Left lung (tissue), 4 donors: ENCODE measurements at regions not wholly inside any gene's neighbourhood (a gene's known extent, or its start where the extent isn't known, plus 50 kb on each side); places are given as distances from the start of the nearest gene placed in this dataset.

ENCODE experiments used
- ATAC-seq: fragments of 200-7000 bp; cut with Tn5 transposase; one replicate; pipeline ENCODE4 v1.9.1; 2020; ENCODE audit warnings: moderate library complexity
- DNase-seq, 4 donors: peaks; one replicate each; pipeline ENCODE4 v3.0.0-alpha.2; 2013 to 2020
- H3K27ac ChIP-seq, 2 donors: fragments of 200-600 bp; sonication (generic) in 1 of 2; one replicate each; pipeline versions ENCODE4 v1.5.0 to v1.8.0; 2020 to 2021
- H3K27me3 ChIP-seq, 2 donors: fragments of 200-600 bp; sonication (generic) in 1 of 2; one replicate each; pipeline versions ENCODE4 v1.5.0 to v1.8.0; 2020 to 2021
- H3K36me3 ChIP-seq, 2 donors: fragments of 200-600 bp; sonication (generic) in 1 of 2; one replicate each; pipeline versions ENCODE4 v1.5.0 to v1.8.0; 2020 to 2021
- H3K4me1 ChIP-seq, 2 donors: fragments of 200-600 bp; one replicate each; pipeline ENCODE4 v1.8.0; 2021
- H3K4me3 ChIP-seq, 2 donors: fragments of 200-600 bp; sonication (generic) in 1 of 2; one replicate each; pipeline versions ENCODE4 v1.5.0 to v1.8.0; 2020 to 2021; ENCODE audit warnings: mild to moderate bottlenecking in 1 of 2
- H3K9me3 ChIP-seq, 2 donors: fragments of 200-600 bp; sonication (generic) in 1 of 2; one replicate each; pipeline versions ENCODE4 v1.5.0 to v1.8.0; 2020 to 2021
- intact Hi-C, 2 donors: fragments of 100-400 bp; cut with DNase I; formaldehyde crosslinking; loops; one replicate each; pipeline versions ENCODE4 v1.11.2 to v1.14.2; 2022
- TF ChIP-seq, protein P1 (sequence below), 2 donors: fragments of 200-600 bp; sonication (generic) in 1 of 2; IDR thresholded peaks; one replicate each; pipeline versions ENCODE4 v1.5.0 to v1.8.0; 2021; ENCODE audit warnings: antibody characterized with exemption in 2 of 2
- donor health status: DM: no; HTN: yes; CAD: no.
- donor health status: DM: no; HTN: no; CAD: no.

DNA sequence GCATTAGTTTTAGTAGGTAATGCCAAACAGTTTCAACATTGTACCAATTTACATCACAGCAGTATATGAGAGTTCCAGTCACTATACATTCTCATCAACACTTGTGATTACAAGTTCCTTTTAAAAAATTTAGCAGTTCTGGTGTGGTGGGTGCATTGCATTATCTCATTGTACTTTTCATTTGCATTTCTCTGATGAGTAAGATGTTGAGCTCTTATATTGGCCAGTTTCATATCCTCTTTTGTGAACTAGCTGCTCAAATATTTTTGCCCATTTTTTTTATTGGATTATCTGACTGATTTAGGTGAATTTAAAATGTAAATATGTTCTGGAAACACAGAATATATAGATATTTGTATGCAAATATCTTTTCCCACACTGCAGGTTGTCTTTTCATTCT, 160.9 kb upstream of the NR3C1 start:
- H3K9me3 ChIP-seq: no peaks in the 10 kb centered on the region
- H3K4me3 ChIP-seq: no peak overlapping the region
- DNase-seq: no peak
- H3K27me3 ChIP-seq: no peaks in the 10 kb centered on the region
- intact Hi-C loops: no loop called here
- H3K27ac ChIP-seq: no peak overlapping the region
- TF ChIP-seq, protein P1, sequence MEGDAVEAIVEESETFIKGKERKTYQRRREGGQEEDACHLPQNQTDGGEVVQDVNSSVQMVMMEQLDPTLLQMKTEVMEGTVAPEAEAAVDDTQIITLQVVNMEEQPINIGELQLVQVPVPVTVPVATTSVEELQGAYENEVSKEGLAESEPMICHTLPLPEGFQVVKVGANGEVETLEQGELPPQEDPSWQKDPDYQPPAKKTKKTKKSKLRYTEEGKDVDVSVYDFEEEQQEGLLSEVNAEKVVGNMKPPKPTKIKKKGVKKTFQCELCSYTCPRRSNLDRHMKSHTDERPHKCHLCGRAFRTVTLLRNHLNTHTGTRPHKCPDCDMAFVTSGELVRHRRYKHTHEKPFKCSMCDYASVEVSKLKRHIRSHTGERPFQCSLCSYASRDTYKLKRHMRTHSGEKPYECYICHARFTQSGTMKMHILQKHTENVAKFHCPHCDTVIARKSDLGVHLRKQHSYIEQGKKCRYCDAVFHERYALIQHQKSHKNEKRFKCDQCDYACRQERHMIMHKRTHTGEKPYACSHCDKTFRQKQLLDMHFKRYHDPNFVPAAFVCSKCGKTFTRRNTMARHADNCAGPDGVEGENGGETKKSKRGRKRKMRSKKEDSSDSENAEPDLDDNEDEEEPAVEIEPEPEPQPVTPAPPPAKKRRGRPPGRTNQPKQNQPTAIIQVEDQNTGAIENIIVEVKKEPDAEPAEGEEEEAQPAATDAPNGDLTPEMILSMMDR (IDR thresholded peaks at IDR 0.05): no peak
- H3K36me3 ChIP-seq: no peaks in the 10 kb centered on the region
- ATAC-seq: no peak
- H3K4me1 ChIP-seq: peaks cover 0 to 15% of the 10 kb centered on the region in 2 donors

DNA sequence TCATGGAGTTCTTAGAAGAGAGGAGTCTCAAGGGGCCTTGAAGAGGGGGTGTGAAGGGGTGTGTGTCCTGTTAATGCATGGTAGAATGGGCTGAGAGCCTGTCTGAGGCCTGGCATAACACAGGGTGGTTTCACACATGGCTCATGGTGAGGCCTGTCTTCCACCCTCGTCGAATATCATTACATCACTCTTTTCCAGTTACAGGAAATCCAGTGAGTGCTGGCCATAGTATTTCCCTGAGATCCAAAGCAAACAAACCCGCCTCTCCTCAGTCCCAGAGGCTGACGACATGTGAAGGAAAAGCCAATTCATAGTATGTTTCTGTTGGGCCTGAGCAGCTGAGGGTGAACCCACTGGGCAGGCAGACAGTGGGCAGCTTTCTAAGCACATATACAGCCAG, 159.4 kb upstream of the NR3C1 start:
- Histone ChIP-seq H3K4me3 (no peak overlapping the region), H3K9me3 (no peaks in the 10 kb centered on the region), H3K27ac (peak overlapping the region; percentile 10 to 58), H3K4me1 (peaks cover 0 to 15% of the 10 kb centered on the region in 2 donors), H3K36me3 (no peaks in the 10 kb centered on the region), H3K27me3 (no peaks in the 10 kb centered on the region)
- DNase-seq (peak in 1 of 4 donors; percentile 35), ATAC-seq (peak; percentile 86)
- TF ChIP-seq, protein P1 (IDR thresholded peaks at IDR 0.05): no peak
- intact Hi-C loops: no loop called here

DNA sequence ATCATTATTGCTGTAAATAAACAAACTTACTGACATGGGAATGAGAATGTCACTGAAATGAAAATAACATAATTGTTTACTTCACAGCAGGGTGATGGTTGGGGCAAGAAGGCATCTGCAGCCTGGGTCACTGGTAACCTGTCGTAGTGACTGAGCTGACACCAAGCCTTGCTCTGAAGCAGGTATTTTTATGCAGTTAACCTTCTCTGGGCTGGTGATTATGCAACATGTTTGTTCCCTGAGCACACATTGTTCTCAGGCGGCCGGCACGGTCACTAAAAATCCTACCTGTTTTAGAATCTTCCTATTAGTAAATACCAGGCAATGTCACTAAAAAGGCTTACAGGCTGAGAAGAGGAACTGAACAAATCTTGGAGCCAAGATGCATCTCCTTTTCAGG, 157.7 kb upstream of the NR3C1 start:
- peaks cover 3 to 21% of the 10 kb centered on the region in 2 donors for H3K4me1 ChIP-seq
- H3K4me3 ChIP-seq: no peak overlapping the region
- no peaks in the 10 kb centered on the region for H3K9me3 ChIP-seq
- intact Hi-C loops: no loop called here
- H3K36me3 ChIP-seq: no peaks in the 10 kb centered on the region
- no peak overlapping the region for H3K27ac ChIP-seq
- peak; percentile 65 for ATAC-seq
- TF ChIP-seq, protein P1 (IDR thresholded peaks at IDR 0.05): no peak
- no peaks in the 10 kb centered on the region for H3K27me3 ChIP-seq
- no peak for DNase-seq

DNA sequence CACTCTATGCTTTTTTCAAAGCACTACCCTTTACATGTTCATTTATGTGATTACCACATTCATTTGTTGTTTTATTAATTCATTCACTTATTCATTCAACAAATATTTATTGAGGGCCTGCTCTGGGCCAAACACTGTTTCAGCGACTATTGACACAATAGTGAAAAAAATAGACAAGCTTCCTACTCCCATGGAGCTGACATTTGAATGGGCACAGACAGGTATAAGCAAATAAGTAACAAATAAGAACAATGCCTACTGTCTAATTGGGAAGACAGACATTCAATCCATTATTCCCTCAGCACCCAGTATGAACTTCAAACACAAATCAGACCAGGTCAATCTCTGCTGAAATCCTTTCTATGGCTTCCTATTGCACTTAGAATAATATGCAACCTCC, 156.9 kb upstream of the NR3C1 start:
- Histone ChIP-seq H3K27ac (no peak overlapping the region), H3K4me1 (peaks cover 3 to 23% of the 10 kb centered on the region in 2 donors), H3K9me3 (no peaks in the 10 kb centered on the region), H3K27me3 (no peaks in the 10 kb centered on the region), H3K4me3 (no peak overlapping the region), H3K36me3 (no peaks in the 10 kb centered on the region)
- ATAC-seq: no peak
- no peak for DNase-seq
- intact Hi-C loops: no loop called here
- TF ChIP-seq, protein P1 (IDR thresholded peaks at IDR 0.05): no peak

DNA sequence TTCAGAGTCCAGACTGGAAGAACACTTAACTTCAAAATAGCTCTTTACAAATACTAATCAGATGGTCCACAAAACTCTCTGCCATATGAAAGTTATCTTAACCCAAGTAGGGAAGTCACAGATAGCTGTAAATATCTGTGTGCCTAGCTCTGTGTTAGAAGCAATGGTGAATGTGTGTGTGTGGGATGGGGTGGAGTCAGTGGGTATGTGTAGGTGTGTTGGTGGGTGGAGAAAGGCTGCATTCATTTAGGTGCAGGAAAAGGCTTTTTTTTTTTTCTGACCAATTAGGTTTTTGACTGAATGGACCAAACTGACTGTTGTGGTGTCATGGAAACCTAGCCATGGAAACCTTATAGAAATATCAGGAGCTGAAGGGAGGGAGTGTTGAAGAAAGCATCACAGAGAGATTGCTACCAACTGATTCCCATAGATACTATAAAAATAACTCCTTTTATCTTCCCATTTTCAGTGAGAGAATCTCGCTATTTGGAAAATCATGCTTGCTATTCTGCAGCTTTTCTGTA, 156.2 kb upstream of the NR3C1 start:
- intact Hi-C loops: no loop called here
- DNase-seq (no peak), ATAC-seq (no peak)
- H3K36me3 ChIP-seq: no peaks in the 10 kb centered on the region
- no peaks in the 10 kb centered on the region for H3K9me3 ChIP-seq
- no peak overlapping the region for H3K27ac ChIP-seq
- H3K27me3 ChIP-seq: no peaks in the 10 kb centered on the region
- TF ChIP-seq, protein P1 (IDR thresholded peaks at IDR 0.05): no peak
- peaks cover 3 to 26% of the 10 kb centered on the region in 2 donors for H3K4me1 ChIP-seq
- H3K4me3 ChIP-seq: no peak overlapping the region
